ENCODE measurements at regions not wholly inside any gene's neighbourhood (a gene's known extent, or its start where the extent isn't known, plus 50 kb on each side); places are given as distances from the start of the nearest gene placed in this dataset.

- no peak for TF ChIP-seq CTCF (IDR thresholded peaks at IDR 0.05; ENCODE audit: low read depth, low read length)
- H3K4me3 ChIP-seq (ENCODE audit: low read depth, low read length) = no peak overlapping the region
- in situ Hi-C loops (cut with HindIII; ENCODE audit: low sequenced_read_pairs) = no loop called here
- no peak for DNase-seq (ENCODE audit: low read depth, low spot score)
Observed at GRCh38 chr21:23394458-23394857, 2212.8 kb downstream of the MRPL39 start.

- DNase-seq (ENCODE audit: low read depth, low spot score) = no peak
- in situ Hi-C loops (cut with HindIII; ENCODE audit: low sequenced_read_pairs) = no loop called here
- H3K4me3 ChIP-seq (ENCODE audit: low read depth, low read length) = no peak overlapping the region
- TF ChIP-seq CTCF (IDR thresholded peaks at IDR 0.05; ENCODE audit: low read depth, low read length) = no peak
Observed at GRCh38 chr21:23384679-23385078, 2222.6 kb downstream of the MRPL39 start.

GRCh38 chr21:23374155-23374554 lies 2233.1 kb downstream of the MRPL39 start:
- DNase-seq (ENCODE audit: low read depth, low spot score) = no peak
- no peak for TF ChIP-seq CTCF (IDR thresholded peaks at IDR 0.05; ENCODE audit: low read depth, low read length)
- in situ Hi-C loops (cut with HindIII; ENCODE audit: low sequenced_read_pairs) = no loop called here
- H3K4me3 ChIP-seq (ENCODE audit: low read depth, low read length) = no peak overlapping the region

- no peak for DNase-seq (ENCODE audit: low read depth, low spot score)
- no peak overlapping the region for H3K4me3 ChIP-seq (ENCODE audit: low read depth, low read length)
- in situ Hi-C loops (cut with HindIII; ENCODE audit: low sequenced_read_pairs) = no loop called here
- no peak for TF ChIP-seq CTCF (IDR thresholded peaks at IDR 0.05; ENCODE audit: low read depth, low read length)
Observed at GRCh38 chr21:23356905-23357304, 2250.4 kb downstream of the MRPL39 start.

- in situ Hi-C loops (cut with HindIII; ENCODE audit: low sequenced_read_pairs) = no loop called here
- TF ChIP-seq CTCF (IDR thresholded peaks at IDR 0.05; ENCODE audit: low read depth, low read length) = no peak
- no peak for DNase-seq (ENCODE audit: low read depth, low spot score)
- no peak overlapping the region for H3K4me3 ChIP-seq (ENCODE audit: low read depth, low read length)
Observed at GRCh38 chr21:23316190-23316589, 2291.1 kb downstream of the MRPL39 start.

GRCh38 chr21:23308741-23309140 lies 2298.5 kb downstream of the MRPL39 start:
- TF ChIP-seq CTCF (IDR thresholded peaks at IDR 0.05; ENCODE audit: low read depth, low read length) = no peak
- no peak overlapping the region for H3K4me3 ChIP-seq (ENCODE audit: low read depth, low read length)
- in situ Hi-C loops (cut with HindIII; ENCODE audit: low sequenced_read_pairs) = no loop called here
- no peak for DNase-seq (ENCODE audit: low read depth, low spot score)

- no peak overlapping the region for H3K4me3 ChIP-seq (ENCODE audit: low read depth, low read length)
- DNase-seq (ENCODE audit: low read depth, low spot score) = no peak
- in situ Hi-C loops (cut with HindIII; ENCODE audit: low sequenced_read_pairs) = no loop called here
- no peak for TF ChIP-seq CTCF (IDR thresholded peaks at IDR 0.05; ENCODE audit: low read depth, low read length)
Observed at GRCh38 chr21:23307065-23307464, 2300.2 kb downstream of the MRPL39 start.
